GM21786 (cell line): ENCODE measurements at regions not wholly inside any gene's neighbourhood (a gene's known extent, or its start where the extent isn't known, plus 50 kb on each side); places are given as distances from the start of the nearest gene placed in this dataset.
A peak's percentile ranks its signal among the peaks of the same experiment; 100 is the strongest.

Source experiments
- ATAC-seq: cut with Tn5 transposase; IDR thresholded peaks from one replicate; pipeline ENCODE4 v1.9.1; 2021; ENCODE audit not compliant: unreplicated experiment

GRCh38 chr18:10371165-10371564 is 83.3 kb upstream of the APCDD1 start:
- no peak for ATAC-seq

GRCh38 chr18:10374195-10374594 is 80.2 kb upstream of the APCDD1 start:
- ATAC-seq: no peak

GRCh38 chr18:10374636-10375293 is 79.7 kb upstream of the APCDD1 start:
- ATAC-seq: no peak

GRCh38 chr18:10376731-10377130 is 77.7 kb upstream of the APCDD1 start:
- ATAC-seq: no peak

GRCh38 chr18:10377956-10378355 is 76.5 kb upstream of the APCDD1 start:
- ATAC-seq: no peak

- no peak for ATAC-seq
Measured at GRCh38 chr18:10378688-10379420, 75.6 kb upstream of the APCDD1 start.

GRCh38 chr18:10379522-10379921 is 74.9 kb upstream of the APCDD1 start:
- ATAC-seq: no peak

GRCh38 chr18:10381516-10381915 is 72.9 kb upstream of the APCDD1 start:
- ATAC-seq: no peak

- no peak for ATAC-seq
Measured at GRCh38 chr18:10381951-10382350, 72.5 kb upstream of the APCDD1 start.

- no peak for ATAC-seq
Measured at GRCh38 chr18:10386049-10386448, 68.4 kb upstream of the APCDD1 start.

- ATAC-seq: no peak
Measured at GRCh38 chr18:10386956-10387355, 67.5 kb upstream of the APCDD1 start.

GRCh38 chr18:10387399-10387798 is 67.0 kb upstream of the APCDD1 start:
- ATAC-seq: no peak

- ATAC-seq: no peak
Measured at GRCh38 chr18:10388373-10388772, 66.1 kb upstream of the APCDD1 start.

- ATAC-seq: peak; percentile 71
Measured at GRCh38 chr18:10391506-10391905, 62.9 kb upstream of the APCDD1 start.

GRCh38 chr18:10397004-10397403 is 57.4 kb upstream of the APCDD1 start:
- ATAC-seq: no peak

- no peak for ATAC-seq
Measured at GRCh38 chr18:10398571-10398970, 55.9 kb upstream of the APCDD1 start.

GRCh38 chr18:10399465-10399864 is 55.0 kb upstream of the APCDD1 start:
- no peak for ATAC-seq

- ATAC-seq: peak; percentile 52
Measured at GRCh38 chr18:10400534-10401307, 53.7 kb upstream of the APCDD1 start.

- ATAC-seq: no peak
Measured at GRCh38 chr18:10401521-10401920, 52.9 kb upstream of the APCDD1 start.

- no peak for ATAC-seq
Measured at GRCh38 chr18:10401930-10402329, 52.5 kb upstream of the APCDD1 start.

- ATAC-seq: no peak
Measured at GRCh38 chr18:10402871-10403559, 51.4 kb upstream of the APCDD1 start.
